ENCODE measurements at regions not wholly inside any gene's neighbourhood (a gene's known extent, or its start where the extent isn't known, plus 50 kb on each side); places are given as distances from the start of the nearest gene placed in this dataset.

- Mint-ChIP-seq H3K9me3 (peaks cover 21% of the 10 kb centered on the region), H3K4me3 (no peak overlapping the region), H3K27me3 (ENCODE audit: low read depth, poor library complexity) (peaks cover 19% of the 10 kb centered on the region), H3K4me1 (peaks cover 54% of the 10 kb centered on the region), H3K36me3 (ENCODE audit: low read depth) (no peaks in the 10 kb centered on the region), H3K27ac (no peak overlapping the region)
- TF ChIP-seq CTCF (IDR thresholded peaks at IDR 0.05): no peak
- DNase-seq: no peak
Observed at GRCh38 chrX:39764441-39764914, 333.3 kb downstream of the BCOR start.

GRCh38 chrX:39765327-39765726, 332.4 kb downstream of the BCOR start:
- H3K4me3 Mint-ChIP-seq: no peak overlapping the region
- H3K27me3 Mint-ChIP-seq (ENCODE audit: low read depth, poor library complexity): peaks cover 26% of the 10 kb centered on the region
- no peak overlapping the region for H3K27ac Mint-ChIP-seq
- H3K4me1 Mint-ChIP-seq: peaks cover 46% of the 10 kb centered on the region
- no peak for DNase-seq
- peaks cover 23% of the 10 kb centered on the region for H3K9me3 Mint-ChIP-seq
- H3K36me3 Mint-ChIP-seq (ENCODE audit: low read depth): no peaks in the 10 kb centered on the region
- no peak for TF ChIP-seq CTCF (IDR thresholded peaks at IDR 0.05)

- no peak for TF ChIP-seq CTCF (IDR thresholded peaks at IDR 0.05)
- no peak overlapping the region for H3K27ac Mint-ChIP-seq
- H3K9me3 Mint-ChIP-seq: peaks cover 28% of the 10 kb centered on the region
- H3K36me3 Mint-ChIP-seq (ENCODE audit: low read depth): no peaks in the 10 kb centered on the region
- peaks cover 42% of the 10 kb centered on the region for H3K4me1 Mint-ChIP-seq
- H3K4me3 Mint-ChIP-seq: no peak overlapping the region
- peaks cover 26% of the 10 kb centered on the region for H3K27me3 Mint-ChIP-seq (ENCODE audit: low read depth, poor library complexity)
- DNase-seq: no peak
Observed at GRCh38 chrX:39766085-39766726, 331.6 kb downstream of the BCOR start.

GRCh38 chrX:39766855-39767254, 330.9 kb downstream of the BCOR start:
- no peak for DNase-seq
- Mint-ChIP-seq H3K4me1 (peaks cover 48% of the 10 kb centered on the region), H3K36me3 (ENCODE audit: low read depth) (no peaks in the 10 kb centered on the region), H3K9me3 (peaks cover 30% of the 10 kb centered on the region), H3K4me3 (no peak overlapping the region), H3K27ac (no peak overlapping the region), H3K27me3 (ENCODE audit: low read depth, poor library complexity) (peaks cover 26% of the 10 kb centered on the region)
- TF ChIP-seq CTCF (IDR thresholded peaks at IDR 0.05): no peak

GRCh38 chrX:39767446-39767845, 330.3 kb downstream of the BCOR start:
- H3K4me3 Mint-ChIP-seq: no peak overlapping the region
- no peaks in the 10 kb centered on the region for H3K36me3 Mint-ChIP-seq (ENCODE audit: low read depth)
- TF ChIP-seq CTCF (IDR thresholded peaks at IDR 0.05): no peak
- peaks cover 30% of the 10 kb centered on the region for H3K9me3 Mint-ChIP-seq
- no peak overlapping the region for H3K27ac Mint-ChIP-seq
- H3K27me3 Mint-ChIP-seq (ENCODE audit: low read depth, poor library complexity): peaks cover 26% of the 10 kb centered on the region
- DNase-seq: no peak
- H3K4me1 Mint-ChIP-seq: peaks cover 54% of the 10 kb centered on the region

- Mint-ChIP-seq H3K9me3 (peaks cover 33% of the 10 kb centered on the region), H3K27me3 (ENCODE audit: low read depth, poor library complexity) (peaks cover 23% of the 10 kb centered on the region), H3K36me3 (ENCODE audit: low read depth) (no peaks in the 10 kb centered on the region), H3K4me1 (peaks cover 63% of the 10 kb centered on the region), H3K4me3 (no peak overlapping the region), H3K27ac (no peak overlapping the region)
- no peak for DNase-seq
- no peak for TF ChIP-seq CTCF (IDR thresholded peaks at IDR 0.05)
Observed at GRCh38 chrX:39769748-39770147, 328.0 kb downstream of the BCOR start.

Data from nephron progenitor cell (in vitro differentiated cells).